Duodenal mucosa (tissue), 2 donors: ENCODE measurements at regions not wholly inside any gene's neighbourhood (a gene's known extent, or its start where the extent isn't known, plus 50 kb on each side); places are given as distances from the start of the nearest gene placed in this dataset.

Experiments
- H3K27ac ChIP-seq: one replicate; pipeline ENCODE4 v1.7.0; 2013; ENCODE audit warnings: low read depth, low read length
- H3K27me3 ChIP-seq, 2 donors: one replicate each; pipeline ENCODE4 v1.7.0; 2013; ENCODE audit warnings: low read length in 2 of 2, control low read depth in 1 of 2; ENCODE audit not compliant: insufficient read depth in 2 of 2, control insufficient read depth in 1 of 2
- H3K36me3 ChIP-seq, 2 donors: one replicate each; pipeline ENCODE4 v1.7.0; 2013; ENCODE audit warnings: low read length in 2 of 2, control low read depth in 1 of 2; ENCODE audit not compliant: insufficient read depth in 2 of 2, control insufficient read depth in 1 of 2
- H3K4me1 ChIP-seq, 2 donors: one replicate each; pipeline ENCODE4 v1.7.0; 2013; ENCODE audit warnings: low read length in 2 of 2, control low read depth in 1 of 2; ENCODE audit not compliant: insufficient read depth in 2 of 2, control insufficient read depth in 1 of 2
- H3K4me3 ChIP-seq, 2 donors: one replicate each; pipeline ENCODE4 v1.7.0; 2013; ENCODE audit warnings: low read length in 2 of 2, low read depth in 1 of 2
- H3K9ac ChIP-seq, 2 donors: one replicate each; pipeline ENCODE4 v1.7.0; 2013; ENCODE audit warnings: low read length in 2 of 2, low read depth in 1 of 2
- H3K9me3 ChIP-seq, 2 donors: one replicate each; pipeline ENCODE4 v1.7.0; 2013; ENCODE audit warnings: low read length in 2 of 2, control low read depth in 1 of 2; ENCODE audit not compliant: control insufficient read depth in 1 of 2

GRCh38 chr1:4422504-4423289 is 231.7 kb upstream of the AJAP1 start:
- Histone ChIP-seq H3K27me3 (no peaks in the 10 kb centered on the region), H3K27ac (no peak overlapping the region), H3K4me3 (no peak overlapping the region), H3K4me1 (no peaks in the 10 kb centered on the region), H3K36me3 (no peaks in the 10 kb centered on the region), H3K9me3 (peaks cover 2 to 10% of the 10 kb centered on the region in 2 donors), H3K9ac (no peak overlapping the region)

- H3K9ac ChIP-seq: no peak overlapping the region
- peaks cover 2 to 12% of the 10 kb centered on the region in 2 donors for H3K9me3 ChIP-seq
- no peaks in the 10 kb centered on the region for H3K36me3 ChIP-seq
- no peaks in the 10 kb centered on the region for H3K4me1 ChIP-seq
- H3K4me3 ChIP-seq: no peak overlapping the region
- H3K27me3 ChIP-seq: no peaks in the 10 kb centered on the region
- no peak overlapping the region for H3K27ac ChIP-seq
These were observed 230.2 kb upstream of the AJAP1 start for GRCh38 chr1:4424254-4424653.

- Histone ChIP-seq H3K4me1 (no peaks in the 10 kb centered on the region), H3K9ac (no peak overlapping the region), H3K27ac (no peak overlapping the region), H3K4me3 (no peak overlapping the region), H3K36me3 (no peaks in the 10 kb centered on the region), H3K9me3 (peaks cover 1 to 12% of the 10 kb centered on the region in 2 donors), H3K27me3 (no peaks in the 10 kb centered on the region)
These were observed 229.6 kb upstream of the AJAP1 start for GRCh38 chr1:4424766-4425165.

GRCh38 chr1:4425892-4426291 is 228.5 kb upstream of the AJAP1 start:
- H3K27me3 ChIP-seq: no peaks in the 10 kb centered on the region
- H3K9me3 ChIP-seq: peaks cover 0 to 8% of the 10 kb centered on the region in 2 donors
- H3K36me3 ChIP-seq: no peaks in the 10 kb centered on the region
- no peak overlapping the region for H3K4me3 ChIP-seq
- no peak overlapping the region for H3K9ac ChIP-seq
- no peaks in the 10 kb centered on the region for H3K4me1 ChIP-seq
- H3K27ac ChIP-seq: no peak overlapping the region

GRCh38 chr1:4428711-4429110 is 225.7 kb upstream of the AJAP1 start:
- Histone ChIP-seq H3K4me1 (no peaks in the 10 kb centered on the region), H3K9me3 (peaks cover 0 to 6% of the 10 kb centered on the region in 2 donors), H3K27ac (no peak overlapping the region), H3K27me3 (no peaks in the 10 kb centered on the region), H3K36me3 (no peaks in the 10 kb centered on the region), H3K4me3 (no peak overlapping the region), H3K9ac (no peak overlapping the region)

GRCh38 chr1:4430406-4431365 is 223.7 kb upstream of the AJAP1 start:
- H3K27me3 ChIP-seq: no peaks in the 10 kb centered on the region
- H3K9me3 ChIP-seq: peaks cover 0 to 4% of the 10 kb centered on the region in 2 donors
- H3K4me1 ChIP-seq: no peaks in the 10 kb centered on the region
- H3K9ac ChIP-seq: no peak overlapping the region
- no peak overlapping the region for H3K4me3 ChIP-seq
- H3K36me3 ChIP-seq: no peaks in the 10 kb centered on the region
- no peak overlapping the region for H3K27ac ChIP-seq

GRCh38 chr1:4431491-4431890 is 222.9 kb upstream of the AJAP1 start:
- Histone ChIP-seq H3K27me3 (no peaks in the 10 kb centered on the region), H3K4me3 (no peak overlapping the region), H3K9ac (no peak overlapping the region), H3K36me3 (no peaks in the 10 kb centered on the region), H3K27ac (no peak overlapping the region), H3K9me3 (peaks cover 0 to 4% of the 10 kb centered on the region in 2 donors), H3K4me1 (no peaks in the 10 kb centered on the region)

GRCh38 chr1:4433075-4433474 is 221.3 kb upstream of the AJAP1 start:
- Histone ChIP-seq H3K27me3 (no peaks in the 10 kb centered on the region), H3K4me3 (no peak overlapping the region), H3K4me1 (no peaks in the 10 kb centered on the region), H3K36me3 (no peaks in the 10 kb centered on the region), H3K9me3 (no peaks in the 10 kb centered on the region), H3K27ac (no peak overlapping the region), H3K9ac (no peak overlapping the region)

GRCh38 chr1:4444086-4444485 is 210.3 kb upstream of the AJAP1 start:
- H3K27me3 ChIP-seq: no peaks in the 10 kb centered on the region
- H3K4me1 ChIP-seq: no peaks in the 10 kb centered on the region
- no peak overlapping the region for H3K27ac ChIP-seq
- no peak overlapping the region for H3K4me3 ChIP-seq
- no peaks in the 10 kb centered on the region for H3K9me3 ChIP-seq
- H3K9ac ChIP-seq: no peak overlapping the region
- H3K36me3 ChIP-seq: no peaks in the 10 kb centered on the region

- Histone ChIP-seq H3K9ac (no peak overlapping the region), H3K4me3 (no peak overlapping the region), H3K36me3 (no peaks in the 10 kb centered on the region), H3K4me1 (no peaks in the 10 kb centered on the region), H3K27me3 (no peaks in the 10 kb centered on the region), H3K27ac (no peak overlapping the region), H3K9me3 (no peaks in the 10 kb centered on the region)
These were observed 206.5 kb upstream of the AJAP1 start for GRCh38 chr1:4447778-4448420.
